Mesothelial cell of epicardium (in vitro differentiated cells): ENCODE measurements at regions not wholly inside any gene's neighbourhood (a gene's known extent, or its start where the extent isn't known, plus 50 kb on each side); places are given as distances from the start of the nearest gene placed in this dataset.

Experiments used
- DNase-seq, 2 experiments: peaks; one replicate each; pipeline ENCODE4 v3.0.0; 2021; ENCODE audit warnings: low spot score in 2 of 2; ENCODE audit not compliant: unreplicated experiment in 2 of 2
- H3K27ac Mint-ChIP-seq: 2 replicates; pipeline ENCODE4 v1.8.0; 2021; ENCODE audit warnings: mixed read lengths
- H3K27me3 Mint-ChIP-seq: 2 replicates; pipeline ENCODE4 v1.8.0; 2021; ENCODE audit warnings: low read depth, mixed read lengths
- H3K36me3 Mint-ChIP-seq: 2 replicates; pipeline ENCODE4 v1.8.0; 2021; ENCODE audit warnings: mixed read lengths
- H3K4me1 Mint-ChIP-seq: 2 replicates; pipeline ENCODE4 v1.8.0; 2021; ENCODE audit warnings: mixed read lengths
- H3K4me3 Mint-ChIP-seq: 2 replicates; pipeline ENCODE4 v1.8.0; 2021; ENCODE audit warnings: mild to moderate bottlenecking, moderate library complexity, mixed read lengths
- H3K9me3 Mint-ChIP-seq: 2 replicates; pipeline ENCODE4 v1.8.0; 2021; ENCODE audit warnings: mixed read lengths
- CTCF ChIP-seq: fragments of 200-600 bp; sonication (generic); IDR thresholded peaks from one replicate; pipeline ENCODE4 v1.5.0; 2021; ENCODE audit warnings: antibody characterized with exemption; ENCODE audit not compliant: unreplicated experiment

- H3K9me3 Mint-ChIP-seq, result peaks cover 18% of the 10 kb centered on the region
- DNase-seq, result no peak
- H3K27ac Mint-ChIP-seq, result no peak overlapping the region
- TF ChIP-seq CTCF, result no peak
- peaks cover 1% of the 10 kb centered on the region for H3K36me3 Mint-ChIP-seq
- no peaks in the 10 kb centered on the region for H3K4me1 Mint-ChIP-seq
- no peak overlapping the region for H3K4me3 Mint-ChIP-seq
- no peaks in the 10 kb centered on the region for H3K27me3 Mint-ChIP-seq
Observed at GRCh38 chr13:47017476-47017875, 120.6 kb upstream of the HTR2A start.

GRCh38 chr13:47008318-47008717 is 111.5 kb upstream of the HTR2A start:
- H3K27me3 Mint-ChIP-seq, result peaks cover 2% of the 10 kb centered on the region
- H3K9me3 Mint-ChIP-seq, result no peaks in the 10 kb centered on the region
- no peaks in the 10 kb centered on the region for H3K36me3 Mint-ChIP-seq
- TF ChIP-seq CTCF, result no peak
- DNase-seq, result no peak
- no peak overlapping the region for H3K27ac Mint-ChIP-seq
- no peak overlapping the region for H3K4me3 Mint-ChIP-seq
- peaks cover 18% of the 10 kb centered on the region for H3K4me1 Mint-ChIP-seq

- H3K9me3 Mint-ChIP-seq, result no peaks in the 10 kb centered on the region
- no peaks in the 10 kb centered on the region for H3K36me3 Mint-ChIP-seq
- TF ChIP-seq CTCF, result no peak
- H3K4me1 Mint-ChIP-seq, result peaks cover 23% of the 10 kb centered on the region
- H3K4me3 Mint-ChIP-seq, result no peak overlapping the region
- no peak overlapping the region for H3K27ac Mint-ChIP-seq
- H3K27me3 Mint-ChIP-seq, result peaks cover 2% of the 10 kb centered on the region
- DNase-seq, result no peak
Observed at GRCh38 chr13:47005756-47006414, 109.0 kb upstream of the HTR2A start.

GRCh38 chr13:47004540-47004939 is 107.7 kb upstream of the HTR2A start:
- Mint-ChIP-seq H3K27me3 (peaks cover 2% of the 10 kb centered on the region), H3K36me3 (no peaks in the 10 kb centered on the region), H3K9me3 (no peaks in the 10 kb centered on the region), H3K4me1 (peaks cover 34% of the 10 kb centered on the region), H3K4me3 (no peak overlapping the region), H3K27ac (no peak overlapping the region)
- TF ChIP-seq CTCF, result no peak
- no peak for DNase-seq

- Mint-ChIP-seq H3K27ac (no peak overlapping the region), H3K4me3 (no peak overlapping the region), H3K9me3 (no peaks in the 10 kb centered on the region), H3K36me3 (no peaks in the 10 kb centered on the region), H3K27me3 (peaks cover 2% of the 10 kb centered on the region), H3K4me1 (peaks cover 36% of the 10 kb centered on the region)
- no peak for DNase-seq
- TF ChIP-seq CTCF, result no peak
Observed at GRCh38 chr13:47004027-47004426, 107.2 kb upstream of the HTR2A start.

- Mint-ChIP-seq H3K4me3 (no peak overlapping the region), H3K36me3 (no peaks in the 10 kb centered on the region), H3K27me3 (no peaks in the 10 kb centered on the region), H3K4me1 (peaks cover 32% of the 10 kb centered on the region), H3K27ac (no peak overlapping the region), H3K9me3 (no peaks in the 10 kb centered on the region)
- no peak for DNase-seq
- no peak for TF ChIP-seq CTCF
Observed at GRCh38 chr13:47000165-47000564, 103.3 kb upstream of the HTR2A start.
